Keratinocyte (primary cell): ENCODE measurements at regions not wholly inside any gene's neighbourhood (a gene's known extent, or its start where the extent isn't known, plus 50 kb on each side); places are given as distances from the start of the nearest gene placed in this dataset.

Source experiments
- CTCF ChIP-seq, 3 experiments: IDR thresholded peaks in 1 of 3; conservative IDR thresholded peaks in 1 of 3; optimal IDR thresholded peaks in 1 of 3; 2 replicates in 2 of 3; 3 replicates in 1 of 3; pipeline versions ENCODE3 to v1.5.1; 2011; ENCODE audit warnings: low read length in 3 of 3, mild to moderate bottlenecking in 3 of 3, moderate library complexity in 2 of 3, control low read depth in 1 of 3, inconsistent platforms in 1 of 3; ENCODE audit not compliant: insufficient read depth in 2 of 3; ENCODE audit errors: extremely low read depth in 1 of 3
- EZH2 ChIP-seq: IDR thresholded peaks from one replicate; pipeline ENCODE4 v1.6.1; 2012; ENCODE audit warnings: inconsistent platforms, mild to moderate bottlenecking, low read length, moderate library complexity

GRCh38 chr2:220107380-220107791 is 480.0 kb downstream of the SLC4A3 start:
- TF ChIP-seq CTCF (optimal IDR thresholded peaks at IDR 0.05 in 1 of 3, IDR thresholded peaks at IDR 0.05 in 1 of 3, conservative IDR thresholded peaks at IDR 0.05 in 1 of 3; ENCODE audit: extremely low read depth in 1 of 3, insufficient read depth in 2 of 3, low read length in 3 of 3) (no peak), EZH2 (no peak)
